Upper lobe of left lung (tissue), 6 donors: ENCODE measurements at regions not wholly inside any gene's neighbourhood (a gene's known extent, or its start where the extent isn't known, plus 50 kb on each side); places are given as distances from the start of the nearest gene placed in this dataset.
A peak's percentile ranks its signal among the peaks of the same experiment; 100 is the strongest.
"Not testable (repeated sequence)": the region's sequence is repeated elsewhere in the genome, so short reads cannot be mapped to it uniquely, and the experiment has no call there.

Experiments
- ATAC-seq, 2 donors: fragments of 200-7000 bp; cut with Tn5 transposase; one replicate each; pipeline ENCODE4 v1.9.1; 2022; ENCODE audit warnings: mild to moderate bottlenecking in 2 of 2, moderate library complexity in 2 of 2; ENCODE audit not compliant: low FRiP score in 2 of 2
- DNase-seq, 2 donors: peaks; one replicate each; pipeline ENCODE4 v3.0.0-alpha.2; 2019 to 2020
- H3K27ac ChIP-seq, 4 donors: fragments of 200-600 bp; sonication (generic); one replicate each; pipeline ENCODE4 v1.5.1; 2016 to 2019
- H3K27me3 ChIP-seq, 4 donors: fragments of 200-600 bp; sonication (generic); one replicate each; pipeline ENCODE4 v1.5.1; 2017 to 2019
- H3K36me3 ChIP-seq, 4 donors: fragments of 200-600 bp; sonication (generic); one replicate each; pipeline ENCODE4 v1.5.1; 2016 to 2019
- H3K4me1 ChIP-seq, 4 donors: fragments of 200-600 bp; sonication (generic); one replicate each; pipeline ENCODE4 v1.5.1; 2018 to 2019
- H3K4me3 ChIP-seq, 4 donors: fragments of 200-600 bp; sonication (generic); one replicate each; pipeline ENCODE4 v1.5.1; 2017 to 2019; ENCODE audit warnings: mild to moderate bottlenecking in 2 of 4, moderate library complexity in 1 of 4
- H3K9me3 ChIP-seq, 4 donors: fragments of 200-600 bp; sonication (generic); one replicate each; pipeline ENCODE4 v1.5.1; 2018 to 2019
- EP300 ChIP-seq, 4 donors: sonication (generic); formaldehyde crosslinking; IDR thresholded peaks; one replicate each; pipeline ENCODE4 v1.5.1; 2017; ENCODE audit warnings: antibody characterized with exemption in 4 of 4, control low read depth in 2 of 4
- POLR2A ChIP-seq, 4 donors: fragments of 450-650 bp; IDR thresholded peaks; one replicate each; pipeline ENCODE4 v1.5.1; 2016 to 2017; ENCODE audit warnings: antibody characterized with exemption in 4 of 4, mild to moderate bottlenecking in 2 of 4
- POLR2AphosphoS5 ChIP-seq, 2 donors: sonication (generic); formaldehyde crosslinking; IDR thresholded peaks; one replicate each; pipeline ENCODE4 v1.5.1; 2017; ENCODE audit warnings: antibody characterized with exemption in 2 of 2
- WGBS, 2 donors: methylation state at CpG; one replicate each; pipeline ENCODE4 v1.1.5; 2017 to 2018; 5-methylcytosine and 5-hydroxymethylcytosine counted together
- TF ChIP-seq, protein P1 (sequence below), 6 experiments: fragments of 450-650 bp in 4 of 6; fragments of 200-600 bp in 2 of 6; sonication (generic) in 2 of 6; IDR thresholded peaks; one replicate each; pipeline ENCODE4 v1.5.1; 2016 to 2019; ENCODE audit warnings: antibody characterized with exemption in 6 of 6
- donor health status: DM: no; HTN: no; CAD: no; lungs with moderate emphysema.
- donor health status: DM: no; HTN: yes; CAD: no; lungs with severe emphysema.

DNA sequence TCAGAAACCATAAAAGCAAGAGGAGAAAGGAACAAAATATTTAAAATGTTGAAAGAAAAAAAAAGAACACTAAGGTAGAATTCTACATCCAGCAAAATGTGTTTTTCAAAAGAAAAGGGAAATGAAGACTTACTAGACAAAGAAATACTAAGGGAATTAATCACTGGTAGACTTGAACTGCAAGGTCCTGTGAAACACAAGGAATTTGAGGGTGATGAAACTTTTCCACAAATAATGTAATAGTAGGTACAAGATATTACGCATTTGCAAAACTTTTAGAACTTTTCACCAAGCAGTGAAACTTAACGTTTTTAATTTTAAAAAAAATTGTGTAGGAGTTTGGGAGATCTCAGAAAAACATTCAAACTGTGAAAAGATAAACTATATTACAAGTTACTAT lies 180.3 kb upstream of the MAGEB16 start:
- Histone ChIP-seq H3K4me1 (no peaks in the 10 kb centered on the region), H3K9me3 (peaks cover 0 to 6% (median 0%) of the 10 kb centered on the region in 4 donors), H3K4me3 (no peak overlapping the region), H3K27me3 (no peaks in the 10 kb centered on the region), H3K27ac (no peak overlapping the region), H3K36me3 (no peaks in the 10 kb centered on the region)
- ATAC-seq: no peak
- WGBS, 2 donors: 60 to 71% methylated on average over 2 of the region's 2 CpGs
- no peak for TF ChIP-seq POLR2AphosphoS5 (IDR thresholded peaks at IDR 0.05)
- TF ChIP-seq EP300 (IDR thresholded peaks at IDR 0.05): no peak
- TF ChIP-seq, protein P1, sequence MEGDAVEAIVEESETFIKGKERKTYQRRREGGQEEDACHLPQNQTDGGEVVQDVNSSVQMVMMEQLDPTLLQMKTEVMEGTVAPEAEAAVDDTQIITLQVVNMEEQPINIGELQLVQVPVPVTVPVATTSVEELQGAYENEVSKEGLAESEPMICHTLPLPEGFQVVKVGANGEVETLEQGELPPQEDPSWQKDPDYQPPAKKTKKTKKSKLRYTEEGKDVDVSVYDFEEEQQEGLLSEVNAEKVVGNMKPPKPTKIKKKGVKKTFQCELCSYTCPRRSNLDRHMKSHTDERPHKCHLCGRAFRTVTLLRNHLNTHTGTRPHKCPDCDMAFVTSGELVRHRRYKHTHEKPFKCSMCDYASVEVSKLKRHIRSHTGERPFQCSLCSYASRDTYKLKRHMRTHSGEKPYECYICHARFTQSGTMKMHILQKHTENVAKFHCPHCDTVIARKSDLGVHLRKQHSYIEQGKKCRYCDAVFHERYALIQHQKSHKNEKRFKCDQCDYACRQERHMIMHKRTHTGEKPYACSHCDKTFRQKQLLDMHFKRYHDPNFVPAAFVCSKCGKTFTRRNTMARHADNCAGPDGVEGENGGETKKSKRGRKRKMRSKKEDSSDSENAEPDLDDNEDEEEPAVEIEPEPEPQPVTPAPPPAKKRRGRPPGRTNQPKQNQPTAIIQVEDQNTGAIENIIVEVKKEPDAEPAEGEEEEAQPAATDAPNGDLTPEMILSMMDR (IDR thresholded peaks at IDR 0.05): no peak
- TF ChIP-seq POLR2A (IDR thresholded peaks at IDR 0.05): no peak
- DNase-seq: no peak

DNA sequence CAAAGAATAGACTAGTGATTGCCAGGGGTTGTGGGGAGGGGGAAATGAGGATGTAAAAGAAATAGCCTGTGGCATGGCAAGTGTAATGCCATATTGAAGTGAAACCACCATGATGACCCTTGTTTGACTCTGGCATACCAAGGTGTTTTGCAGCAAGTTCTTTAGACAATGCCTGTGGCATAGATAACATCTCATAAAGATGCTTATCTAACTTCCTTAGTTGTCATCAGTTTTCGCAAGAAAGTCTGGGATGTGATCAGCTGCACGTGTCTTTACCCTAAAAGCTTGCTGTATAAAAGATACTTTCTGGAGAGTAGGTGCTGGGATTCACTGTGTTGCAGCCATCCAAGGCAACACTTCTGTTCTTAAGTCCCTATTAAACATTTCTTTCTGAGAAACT lies 176.1 kb upstream of the MAGEB16 start:
- H3K27ac ChIP-seq: no peak overlapping the region
- H3K36me3 ChIP-seq: no peaks in the 10 kb centered on the region
- H3K9me3 ChIP-seq: peaks cover 0 to 12% (median 0%) of the 10 kb centered on the region in 4 donors
- no peak overlapping the region for H3K4me3 ChIP-seq
- H3K4me1 ChIP-seq: no peaks in the 10 kb centered on the region
- DNase-seq (no peak), ATAC-seq (no peak)
- H3K27me3 ChIP-seq: no peaks in the 10 kb centered on the region
- WGBS, 2 donors: 52 to 82% methylated on average over 2 of the region's 2 CpGs
- TF ChIP-seq EP300 (IDR thresholded peaks at IDR 0.05): no peak
- TF ChIP-seq, protein P1 (IDR thresholded peaks at IDR 0.05): no peak
- TF ChIP-seq POLR2AphosphoS5 (IDR thresholded peaks at IDR 0.05): no peak
- TF ChIP-seq POLR2A (IDR thresholded peaks at IDR 0.05): no peak

DNA sequence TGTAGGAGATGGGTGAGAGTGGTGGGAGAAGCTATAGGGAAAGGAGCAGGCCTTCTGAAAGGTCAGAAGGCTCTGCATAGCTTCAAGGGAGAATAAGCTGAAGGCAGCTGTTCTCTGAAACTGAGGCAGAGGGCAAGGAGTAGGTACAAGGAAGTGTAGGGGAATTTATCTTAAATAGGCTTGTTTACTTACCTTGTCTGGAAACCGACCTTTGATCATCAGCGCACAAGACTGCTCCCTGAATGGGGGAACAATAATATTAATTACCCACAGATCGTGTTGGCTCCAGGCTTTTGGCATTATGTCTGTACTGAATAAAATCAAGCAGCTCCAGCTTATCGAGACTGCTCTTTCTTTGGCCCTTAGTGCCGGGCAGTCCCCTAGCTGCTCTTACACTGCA lies 175.5 kb upstream of the MAGEB16 start:
- Histone ChIP-seq H3K36me3 (no peaks in the 10 kb centered on the region), H3K4me1 (no peaks in the 10 kb centered on the region), H3K9me3 (peaks cover 0 to 12% (median 0%) of the 10 kb centered on the region in 4 donors), H3K4me3 (no peak overlapping the region), H3K27me3 (no peaks in the 10 kb centered on the region), H3K27ac (no peak overlapping the region)
- no peak for DNase-seq
- TF ChIP-seq POLR2AphosphoS5 (IDR thresholded peaks at IDR 0.05) (no peak), POLR2A (IDR thresholded peaks at IDR 0.05) (no peak), EP300 (IDR thresholded peaks at IDR 0.05) (no peak)
- TF ChIP-seq, protein P1 (IDR thresholded peaks at IDR 0.05): no peak
- ATAC-seq: no peak
- 87 to 94% methylated on average over 4 to 5 of the region's 5 CpGs for WGBS, 2 donors

DNA sequence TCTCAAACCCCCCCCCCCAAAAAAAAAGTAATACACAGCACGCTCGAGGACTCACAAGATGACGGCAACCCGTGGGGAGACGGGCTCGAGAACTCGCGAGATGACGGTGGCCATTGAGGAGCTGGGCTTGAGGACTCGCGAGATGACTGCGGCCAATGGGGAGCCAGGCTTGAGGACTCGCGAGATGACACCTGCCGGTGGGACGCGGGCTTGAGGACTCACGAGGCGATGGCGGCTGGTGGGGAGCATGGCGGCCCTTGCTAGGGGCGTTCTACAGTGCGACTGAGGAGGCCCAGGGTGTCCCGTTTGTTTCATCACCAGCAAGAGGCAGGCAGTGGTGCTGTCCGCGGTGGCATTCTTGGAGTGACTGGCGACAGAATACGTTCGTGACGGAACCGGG lies 172.4 kb upstream of the MAGEB16 start:
- Histone ChIP-seq H3K4me1 (no peaks in the 10 kb centered on the region), H3K36me3 (no peaks in the 10 kb centered on the region), H3K27me3 (no peaks in the 10 kb centered on the region), H3K4me3 (no peak overlapping the region), H3K27ac (no peak overlapping the region), H3K9me3 (peaks cover 0 to 12% (median 0%) of the 10 kb centered on the region in 4 donors)
- TF ChIP-seq POLR2A (IDR thresholded peaks at IDR 0.05) (no peak), POLR2AphosphoS5 (IDR thresholded peaks at IDR 0.05) (no peak), EP300 (IDR thresholded peaks at IDR 0.05) (no peak)
- TF ChIP-seq, protein P1 (IDR thresholded peaks at IDR 0.05): no peak
- DNase-seq: peak in 1 of 2 donors; percentile 43
- 93 to 97% methylated on average over 22 to 30 of the region's 31 CpGs for WGBS, 2 donors
- ATAC-seq: no peak

DNA sequence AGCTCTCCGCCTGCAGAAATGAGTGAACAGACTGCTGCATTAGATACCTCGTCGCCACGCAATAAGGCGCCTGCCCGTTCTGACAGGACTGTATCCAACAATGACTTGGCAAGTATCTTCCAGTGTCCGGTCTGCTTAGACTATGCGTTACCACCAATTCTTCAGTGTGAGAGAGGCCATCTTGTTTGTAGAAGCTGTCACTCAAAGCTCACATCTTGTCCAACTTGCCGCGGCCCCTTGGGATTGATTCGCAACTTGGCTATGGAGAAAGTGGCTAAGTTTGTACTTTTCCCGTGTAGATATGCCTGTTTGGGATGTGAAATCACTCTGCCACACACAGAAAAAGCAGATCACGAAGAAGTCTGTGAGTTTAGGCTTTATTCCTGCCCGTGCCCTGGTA lies 172.0 kb upstream of the MAGEB16 start:
- no peaks in the 10 kb centered on the region for H3K4me1 ChIP-seq
- H3K9me3 ChIP-seq: peaks cover 0 to 12% (median 0%) of the 10 kb centered on the region in 4 donors
- WGBS, 2 donors: 90% methylated on average over 5 to 14 of the region's 14 CpGs
- no peak overlapping the region for H3K4me3 ChIP-seq
- no peak overlapping the region for H3K27ac ChIP-seq
- TF ChIP-seq, protein P1 (IDR thresholded peaks at IDR 0.05): no peak
- no peak for DNase-seq
- H3K36me3 ChIP-seq: no peaks in the 10 kb centered on the region
- no peaks in the 10 kb centered on the region for H3K27me3 ChIP-seq
- ATAC-seq: no peak

DNA sequence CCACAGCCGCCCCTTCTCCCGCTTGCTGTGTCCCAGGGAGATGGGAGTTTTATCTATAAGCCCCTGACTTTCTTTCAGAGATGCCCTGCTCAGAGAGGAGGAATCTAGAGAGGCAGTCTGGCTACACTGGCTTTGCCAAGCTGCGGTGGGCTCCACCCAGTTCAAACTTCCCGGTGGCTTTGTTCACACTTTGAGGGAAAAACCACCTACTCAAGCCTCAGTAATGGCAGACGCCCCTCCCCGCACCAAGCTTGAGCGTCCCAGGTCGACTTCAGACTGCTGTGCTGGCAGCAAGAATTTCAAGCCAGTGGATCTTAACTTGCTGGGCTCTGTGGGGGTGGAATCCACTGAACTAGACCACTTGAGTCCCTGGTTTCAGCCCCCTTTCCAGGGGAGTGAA lies 162.2 kb upstream of the MAGEB16 start:
- 72% methylated on average over 7 of the region's 8 CpGs; no CpG with 5 or more reads in 1 of the 2 donors for WGBS, 2 donors
- ATAC-seq, H3K36me3 ChIP-seq, H3K4me1 ChIP-seq, H3K27ac ChIP-seq, H3K27me3 ChIP-seq, H3K9me3 ChIP-seq, H3K4me3 ChIP-seq, DNase-seq: not testable (repeated sequence)
